ENCODE measurements at regions not wholly inside any gene's neighbourhood (a gene's known extent, or its start where the extent isn't known, plus 50 kb on each side); places are given as distances from the start of the nearest gene placed in this dataset.

DNA sequence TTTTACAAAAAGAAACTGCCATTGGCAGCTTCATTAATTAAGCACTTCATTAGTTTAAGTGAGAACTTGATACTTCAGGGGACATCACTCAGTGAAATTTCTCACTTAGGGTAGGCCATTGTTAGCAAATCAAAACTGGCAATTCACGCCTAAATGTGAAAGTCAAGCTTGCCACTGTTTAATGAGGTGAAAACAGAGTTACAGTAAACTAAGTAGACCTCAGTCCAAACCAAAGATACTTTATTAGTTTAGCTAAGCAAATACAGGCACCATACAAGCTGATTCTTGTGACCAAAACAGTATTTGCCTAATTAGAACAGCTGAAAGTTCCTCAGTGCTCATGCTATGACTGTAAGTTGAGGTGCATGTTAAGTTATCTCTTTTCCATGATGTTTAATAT lies 176.5 kb upstream of the CPNE8 start:
- CTCF ChIA-PET: no interaction called here
- Histone ChIP-seq H3K27ac (ENCODE audit: low read depth, low read length) (no peak overlapping the region), H3K9ac (ENCODE audit: low read length) (no peak overlapping the region), H3K4me2 (ENCODE audit: low read length) (no peak overlapping the region), H2AFZ (ENCODE audit: low read depth, low read length, poor library complexity, severe bottlenecking) (no peak overlapping the region), H3K4me1 (ENCODE audit: control insufficient read depth in 1 of 2, insufficient read depth in 2 of 2, low read length in 2 of 2) (no peaks in the 10 kb centered on the region), H3K4me3 (replicated peaks in 1 of 2; ENCODE audit: low read depth in 1 of 2, low read length in 2 of 2) (no peak overlapping the region), H3K79me2 (ENCODE audit: insufficient read depth, low read length) (no peaks in the 10 kb centered on the region), H3K9me2 (ENCODE audit: insufficient read depth) (no peaks in the 10 kb centered on the region), H3K36me3 (ENCODE audit: control insufficient read depth in 1 of 2, insufficient read depth in 2 of 2, low read length in 2 of 2) (no peaks in the 10 kb centered on the region), H4K20me1 (ENCODE audit: insufficient read depth) (no peaks in the 10 kb centered on the region), H3K27me3 (ENCODE audit: insufficient read depth, low read length) (no peaks in the 10 kb centered on the region), H3K9me3 (ENCODE audit: control insufficient read depth in 1 of 2, insufficient read depth in 1 of 2, low read depth in 1 of 2, low read length in 2 of 2) (no peaks in the 10 kb centered on the region)
- TF ChIP-seq CBX3 (IDR thresholded peaks at IDR 0.05; ENCODE audit: low read depth) (no peak), RAD21 (IDR thresholded peaks at IDR 0.05; ENCODE audit: low read depth) (no peak), SRF (IDR thresholded peaks at IDR 0.05; ENCODE audit: low read depth) (no peak), JUND (IDR thresholded peaks at IDR 0.05) (no peak), POLR2A (IDR thresholded peaks at IDR 0.05; ENCODE audit: borderline replicate concordance, extremely low read depth, insufficient read depth, insufficient read length) (no peak), EZH2phosphoT487 (IDR thresholded peaks at IDR 0.05; ENCODE audit: borderline replicate concordance) (no peak), TCF7L2 (IDR thresholded peaks at IDR 0.05; ENCODE audit: borderline replicate concordance, extremely low read depth, insufficient read depth, insufficient read length) (no peak), FOSL1 (IDR thresholded peaks at IDR 0.05; ENCODE audit: low read depth) (no peak), YY1 (IDR thresholded peaks at IDR 0.05; ENCODE audit: extremely low read depth, insufficient replicate concordance, low read depth, low read length) (no peak)
- TF ChIP-seq, protein P1, sequence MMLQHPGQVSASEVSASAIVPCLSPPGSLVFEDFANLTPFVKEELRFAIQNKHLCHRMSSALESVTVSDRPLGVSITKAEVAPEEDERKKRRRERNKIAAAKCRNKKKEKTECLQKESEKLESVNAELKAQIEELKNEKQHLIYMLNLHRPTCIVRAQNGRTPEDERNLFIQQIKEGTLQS (IDR thresholded peaks at IDR 0.05): no peak
- TF ChIP-seq, protein P2, sequence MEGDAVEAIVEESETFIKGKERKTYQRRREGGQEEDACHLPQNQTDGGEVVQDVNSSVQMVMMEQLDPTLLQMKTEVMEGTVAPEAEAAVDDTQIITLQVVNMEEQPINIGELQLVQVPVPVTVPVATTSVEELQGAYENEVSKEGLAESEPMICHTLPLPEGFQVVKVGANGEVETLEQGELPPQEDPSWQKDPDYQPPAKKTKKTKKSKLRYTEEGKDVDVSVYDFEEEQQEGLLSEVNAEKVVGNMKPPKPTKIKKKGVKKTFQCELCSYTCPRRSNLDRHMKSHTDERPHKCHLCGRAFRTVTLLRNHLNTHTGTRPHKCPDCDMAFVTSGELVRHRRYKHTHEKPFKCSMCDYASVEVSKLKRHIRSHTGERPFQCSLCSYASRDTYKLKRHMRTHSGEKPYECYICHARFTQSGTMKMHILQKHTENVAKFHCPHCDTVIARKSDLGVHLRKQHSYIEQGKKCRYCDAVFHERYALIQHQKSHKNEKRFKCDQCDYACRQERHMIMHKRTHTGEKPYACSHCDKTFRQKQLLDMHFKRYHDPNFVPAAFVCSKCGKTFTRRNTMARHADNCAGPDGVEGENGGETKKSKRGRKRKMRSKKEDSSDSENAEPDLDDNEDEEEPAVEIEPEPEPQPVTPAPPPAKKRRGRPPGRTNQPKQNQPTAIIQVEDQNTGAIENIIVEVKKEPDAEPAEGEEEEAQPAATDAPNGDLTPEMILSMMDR (IDR thresholded peaks at IDR 0.05 in 2 of 3, conservative IDR thresholded peaks at IDR 0.05 in 1 of 3; ENCODE audit: borderline replicate concordance in 1 of 3, insufficient read depth in 1 of 3, low read depth in 2 of 3, low read length in 2 of 3): no peak
- TF ChIP-seq, protein P3, sequence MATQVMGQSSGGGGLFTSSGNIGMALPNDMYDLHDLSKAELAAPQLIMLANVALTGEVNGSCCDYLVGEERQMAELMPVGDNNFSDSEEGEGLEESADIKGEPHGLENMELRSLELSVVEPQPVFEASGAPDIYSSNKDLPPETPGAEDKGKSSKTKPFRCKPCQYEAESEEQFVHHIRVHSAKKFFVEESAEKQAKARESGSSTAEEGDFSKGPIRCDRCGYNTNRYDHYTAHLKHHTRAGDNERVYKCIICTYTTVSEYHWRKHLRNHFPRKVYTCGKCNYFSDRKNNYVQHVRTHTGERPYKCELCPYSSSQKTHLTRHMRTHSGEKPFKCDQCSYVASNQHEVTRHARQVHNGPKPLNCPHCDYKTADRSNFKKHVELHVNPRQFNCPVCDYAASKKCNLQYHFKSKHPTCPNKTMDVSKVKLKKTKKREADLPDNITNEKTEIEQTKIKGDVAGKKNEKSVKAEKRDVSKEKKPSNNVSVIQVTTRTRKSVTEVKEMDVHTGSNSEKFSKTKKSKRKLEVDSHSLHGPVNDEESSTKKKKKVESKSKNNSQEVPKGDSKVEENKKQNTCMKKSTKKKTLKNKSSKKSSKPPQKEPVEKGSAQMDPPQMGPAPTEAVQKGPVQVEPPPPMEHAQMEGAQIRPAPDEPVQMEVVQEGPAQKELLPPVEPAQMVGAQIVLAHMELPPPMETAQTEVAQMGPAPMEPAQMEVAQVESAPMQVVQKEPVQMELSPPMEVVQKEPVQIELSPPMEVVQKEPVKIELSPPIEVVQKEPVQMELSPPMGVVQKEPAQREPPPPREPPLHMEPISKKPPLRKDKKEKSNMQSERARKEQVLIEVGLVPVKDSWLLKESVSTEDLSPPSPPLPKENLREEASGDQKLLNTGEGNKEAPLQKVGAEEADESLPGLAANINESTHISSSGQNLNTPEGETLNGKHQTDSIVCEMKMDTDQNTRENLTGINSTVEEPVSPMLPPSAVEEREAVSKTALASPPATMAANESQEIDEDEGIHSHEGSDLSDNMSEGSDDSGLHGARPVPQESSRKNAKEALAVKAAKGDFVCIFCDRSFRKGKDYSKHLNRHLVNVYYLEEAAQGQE (IDR thresholded peaks at IDR 0.05; ENCODE audit: low read depth): no peak
- TF ChIP-seq, protein P4, sequence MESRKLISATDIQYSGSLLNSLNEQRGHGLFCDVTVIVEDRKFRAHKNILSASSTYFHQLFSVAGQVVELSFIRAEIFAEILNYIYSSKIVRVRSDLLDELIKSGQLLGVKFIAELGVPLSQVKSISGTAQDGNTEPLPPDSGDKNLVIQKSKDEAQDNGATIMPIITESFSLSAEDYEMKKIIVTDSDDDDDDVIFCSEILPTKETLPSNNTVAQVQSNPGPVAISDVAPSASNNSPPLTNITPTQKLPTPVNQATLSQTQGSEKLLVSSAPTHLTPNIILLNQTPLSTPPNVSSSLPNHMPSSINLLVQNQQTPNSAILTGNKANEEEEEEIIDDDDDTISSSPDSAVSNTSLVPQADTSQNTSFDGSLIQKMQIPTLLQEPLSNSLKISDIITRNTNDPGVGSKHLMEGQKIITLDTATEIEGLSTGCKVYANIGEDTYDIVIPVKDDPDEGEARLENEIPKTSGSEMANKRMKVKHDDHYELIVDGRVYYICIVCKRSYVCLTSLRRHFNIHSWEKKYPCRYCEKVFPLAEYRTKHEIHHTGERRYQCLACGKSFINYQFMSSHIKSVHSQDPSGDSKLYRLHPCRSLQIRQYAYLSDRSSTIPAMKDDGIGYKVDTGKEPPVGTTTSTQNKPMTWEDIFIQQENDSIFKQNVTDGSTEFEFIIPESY (IDR thresholded peaks at IDR 0.05; ENCODE audit: extremely low read depth, insufficient replicate concordance, low read length): no peak
- TF ChIP-seq, protein P5, sequence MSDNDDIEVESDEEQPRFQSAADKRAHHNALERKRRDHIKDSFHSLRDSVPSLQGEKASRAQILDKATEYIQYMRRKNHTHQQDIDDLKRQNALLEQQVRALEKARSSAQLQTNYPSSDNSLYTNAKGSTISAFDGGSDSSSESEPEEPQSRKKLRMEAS (IDR thresholded peaks at IDR 0.05): no peak
- POLR2A ChIA-PET: no interaction called here
- no TSS peak for BruUV-seq (replicated peaks)
- ATAC-seq (no peak), DNase-seq (ENCODE audit: low read depth, low spot score) (no peak)
- RAD21 ChIA-PET (ENCODE audit: low non-redundant PET in 1 of 2, low total read pairs in 2 of 2, uncharacterized antibody in 2 of 2, unreplicated experiment in 2 of 2): no interaction called here
- intact Hi-C loops (cut with micrococcal nuclease): no loop called here
